Bronchial epithelial cell (primary cell): ENCODE measurements at regions not wholly inside any gene's neighbourhood (a gene's known extent, or its start where the extent isn't known, plus 50 kb on each side); places are given as distances from the start of the nearest gene placed in this dataset.
"Not testable (repeated sequence)": the region's sequence is repeated elsewhere in the genome, so short reads cannot be mapped to it uniquely, and the experiment has no call there.

ENCODE experiments used
- DNase-seq: peaks from one replicate; pipeline ENCODE4 v3.0.0-alpha.2; 2010; ENCODE audit warnings: low read depth
- FAIRE-seq: peaks from 2 replicates; lab custom pipeline; 2011; peaks lifted over from hg19 to GRCh38; lab: Jason Lieb, UNC
- H3K27me3 ChIP-seq: 2 replicates; pipeline ENCODE4 v1.5.1; 2011; ENCODE audit warnings: low read length; ENCODE audit not compliant: control insufficient read depth, insufficient read depth
- H3K36me3 ChIP-seq: 2 replicates; pipeline ENCODE4 v1.5.1; 2011; ENCODE audit warnings: low read length; ENCODE audit not compliant: control insufficient read depth, insufficient read depth
- H3K4me3 ChIP-seq: 2 replicates; pipeline ENCODE4 v1.5.1; 2011; ENCODE audit warnings: mild to moderate bottlenecking, low read depth, low read length, control low read depth
- TF ChIP-seq, protein P1 (sequence below): IDR thresholded peaks from 2 replicates; pipeline ENCODE4 v1.5.1; 2011; ENCODE audit warnings: mild to moderate bottlenecking, moderate library complexity, low read length, control low read depth, inconsistent platforms; ENCODE audit not compliant: insufficient read depth, severe bottlenecking

DNA sequence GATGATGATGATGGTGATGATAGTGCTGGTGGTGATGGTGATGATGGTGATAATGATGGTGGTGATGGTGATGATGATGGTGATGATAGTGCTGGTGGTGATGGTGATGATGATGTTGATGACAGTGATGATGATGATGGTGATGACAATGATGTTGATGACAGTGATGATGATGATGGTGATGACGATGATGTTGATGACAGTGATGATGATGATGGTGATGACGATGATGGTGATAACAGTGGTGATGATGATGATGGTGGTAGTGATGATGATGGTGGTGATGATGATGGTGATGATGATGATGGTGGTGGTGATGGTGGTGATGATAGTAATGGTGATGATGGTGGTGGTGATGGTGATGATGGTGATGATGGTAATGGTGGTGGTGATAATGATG is 80.1 kb upstream of the MXRA5 start:
- H3K4me3 ChIP-seq = no peak overlapping the region
- H3K27me3 ChIP-seq = no peaks in the 10 kb centered on the region
- no peak for DNase-seq
- FAIRE-seq = peak; percentile 95
- H3K36me3 ChIP-seq = no peaks in the 10 kb centered on the region
- TF ChIP-seq, protein P1, sequence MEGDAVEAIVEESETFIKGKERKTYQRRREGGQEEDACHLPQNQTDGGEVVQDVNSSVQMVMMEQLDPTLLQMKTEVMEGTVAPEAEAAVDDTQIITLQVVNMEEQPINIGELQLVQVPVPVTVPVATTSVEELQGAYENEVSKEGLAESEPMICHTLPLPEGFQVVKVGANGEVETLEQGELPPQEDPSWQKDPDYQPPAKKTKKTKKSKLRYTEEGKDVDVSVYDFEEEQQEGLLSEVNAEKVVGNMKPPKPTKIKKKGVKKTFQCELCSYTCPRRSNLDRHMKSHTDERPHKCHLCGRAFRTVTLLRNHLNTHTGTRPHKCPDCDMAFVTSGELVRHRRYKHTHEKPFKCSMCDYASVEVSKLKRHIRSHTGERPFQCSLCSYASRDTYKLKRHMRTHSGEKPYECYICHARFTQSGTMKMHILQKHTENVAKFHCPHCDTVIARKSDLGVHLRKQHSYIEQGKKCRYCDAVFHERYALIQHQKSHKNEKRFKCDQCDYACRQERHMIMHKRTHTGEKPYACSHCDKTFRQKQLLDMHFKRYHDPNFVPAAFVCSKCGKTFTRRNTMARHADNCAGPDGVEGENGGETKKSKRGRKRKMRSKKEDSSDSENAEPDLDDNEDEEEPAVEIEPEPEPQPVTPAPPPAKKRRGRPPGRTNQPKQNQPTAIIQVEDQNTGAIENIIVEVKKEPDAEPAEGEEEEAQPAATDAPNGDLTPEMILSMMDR = no peak

DNA sequence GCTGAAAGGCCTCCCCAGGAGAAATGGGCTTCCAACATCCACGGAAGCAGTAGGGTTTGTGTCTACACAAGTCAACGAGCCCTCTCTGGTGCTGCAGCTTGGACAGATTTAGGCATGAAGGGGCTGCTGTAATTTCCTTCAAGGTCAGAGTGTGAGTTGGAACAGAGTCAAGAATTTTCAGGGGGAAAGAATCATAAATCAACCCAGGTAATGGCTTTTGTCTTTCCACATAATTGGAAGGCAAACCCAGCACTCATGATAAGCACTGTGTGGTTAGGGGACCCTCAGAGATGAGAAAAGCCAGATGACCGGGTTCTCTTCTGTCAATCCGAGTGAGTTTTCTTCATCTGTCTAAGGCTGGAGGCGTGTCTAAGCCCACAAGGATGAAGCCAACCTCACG is 78.6 kb upstream of the MXRA5 start:
- no peak for DNase-seq
- Histone ChIP-seq H3K4me3 (no peak overlapping the region), H3K36me3 (no peaks in the 10 kb centered on the region), H3K27me3 (no peaks in the 10 kb centered on the region)
- TF ChIP-seq, protein P1 = no peak
- FAIRE-seq = no peak

DNA sequence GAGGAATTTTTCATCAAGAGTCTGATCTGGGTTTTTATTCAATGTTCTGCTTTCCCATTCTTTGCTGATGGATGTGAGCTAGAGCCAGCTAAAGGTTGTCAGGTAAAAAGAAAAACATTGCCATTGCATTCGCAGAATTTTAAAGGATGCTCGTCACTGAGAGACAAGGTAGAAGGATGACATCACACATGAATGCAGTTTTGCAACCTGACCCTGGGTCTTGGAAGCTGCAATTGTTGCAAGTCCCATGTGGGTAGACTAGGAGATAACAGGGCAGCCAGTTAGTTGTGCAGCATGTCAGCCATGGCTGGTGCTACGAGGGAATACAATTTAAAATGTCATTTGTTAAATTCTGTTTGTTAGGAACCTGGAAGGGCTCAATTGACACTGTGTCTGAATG is 73.9 kb upstream of the MXRA5 start:
- no peak for FAIRE-seq
- no peaks in the 10 kb centered on the region for H3K36me3 ChIP-seq
- no peaks in the 10 kb centered on the region for H3K27me3 ChIP-seq
- no peak for DNase-seq
- TF ChIP-seq, protein P1 = no peak
- H3K4me3 ChIP-seq = no peak overlapping the region

DNA sequence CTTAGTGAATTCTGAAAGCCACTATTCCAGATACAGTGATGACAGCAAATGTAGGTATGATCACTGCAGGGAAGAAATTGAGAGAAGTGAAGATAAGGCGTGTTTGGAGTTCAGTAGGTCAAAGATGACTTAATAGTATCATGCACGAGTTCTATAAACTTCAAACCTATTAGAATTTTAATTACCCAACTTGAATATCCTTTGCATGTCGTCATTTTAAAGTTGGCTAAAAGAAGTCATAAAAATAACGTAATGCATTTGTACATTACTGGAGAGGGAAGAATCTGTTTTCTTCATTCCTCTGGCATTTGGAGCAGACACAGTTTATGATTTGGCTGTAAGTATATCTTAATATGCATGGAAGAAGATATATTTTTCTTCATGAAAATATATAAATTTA is 68.6 kb upstream of the MXRA5 start:
- TF ChIP-seq, protein P1 = no peak
- Histone ChIP-seq H3K36me3 (no peaks in the 10 kb centered on the region), H3K27me3 (no peaks in the 10 kb centered on the region), H3K4me3 (no peak overlapping the region)
- DNase-seq (no peak), FAIRE-seq (no peak)

DNA sequence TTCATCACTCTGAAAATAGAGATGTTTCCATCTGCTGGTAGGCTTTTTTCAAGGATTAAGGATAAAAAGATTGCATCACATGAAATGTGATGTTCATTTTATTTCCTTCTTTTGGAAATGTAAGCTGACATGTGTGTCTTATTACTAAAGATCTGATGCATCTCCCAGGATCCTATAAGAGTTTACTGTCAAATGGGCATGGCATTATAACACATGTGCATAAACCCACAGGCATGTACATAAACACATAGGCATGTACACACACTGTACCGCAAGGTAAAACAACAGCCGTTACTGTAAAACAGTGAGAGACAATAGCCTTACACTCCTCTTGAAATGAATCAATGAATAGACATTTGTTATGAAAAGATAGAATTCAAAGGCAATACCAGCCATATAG is 65.2 kb upstream of the MXRA5 start:
- not testable (repeated sequence) for H3K4me3 ChIP-seq, H3K36me3 ChIP-seq, DNase-seq, H3K27me3 ChIP-seq, FAIRE-seq

DNA sequence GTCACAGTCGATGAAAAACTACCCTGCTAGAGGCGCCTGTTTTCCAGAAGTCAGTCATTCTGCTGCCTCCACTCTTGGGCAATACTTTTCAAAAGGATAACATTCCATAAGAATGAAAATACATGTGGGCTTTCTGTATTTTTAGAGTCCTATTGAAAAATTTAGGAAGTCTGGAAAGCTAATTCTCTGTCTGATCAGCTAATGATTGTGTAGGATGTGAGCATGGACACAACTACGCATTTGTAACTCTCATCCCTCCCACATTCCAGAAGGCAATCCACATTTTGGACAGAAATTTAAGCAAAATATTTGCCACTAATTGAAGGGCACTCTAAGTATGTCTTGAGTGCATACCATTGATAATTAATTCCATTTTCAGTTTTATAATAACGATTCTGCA is 63.5 kb upstream of the MXRA5 start:
- H3K4me3 ChIP-seq, DNase-seq, H3K27me3 ChIP-seq, H3K36me3 ChIP-seq, FAIRE-seq: not testable (repeated sequence)

DNA sequence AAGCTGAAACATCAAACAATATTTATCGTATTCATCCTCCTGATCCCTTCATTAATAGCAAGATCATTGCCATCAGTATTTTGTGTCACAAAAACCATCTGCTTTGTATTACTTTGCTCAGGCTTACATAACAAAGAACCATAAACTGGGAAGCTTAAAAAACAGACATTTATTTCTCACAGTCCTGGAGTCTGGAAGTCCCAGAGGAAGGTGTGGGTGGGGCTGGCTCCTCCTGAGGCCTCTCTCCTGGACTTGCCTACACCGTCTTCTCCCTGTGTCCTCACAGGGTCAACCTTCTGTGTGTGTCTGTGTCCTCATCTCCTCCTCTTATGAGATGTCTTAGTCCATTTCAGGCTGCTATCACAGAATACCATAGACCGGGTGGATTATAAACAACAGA is 61.3 kb upstream of the MXRA5 start:
- Histone ChIP-seq H3K27me3 (no peaks in the 10 kb centered on the region), H3K4me3 (no peak overlapping the region), H3K36me3 (no peaks in the 10 kb centered on the region)
- FAIRE-seq (no peak), DNase-seq (no peak)
- TF ChIP-seq, protein P1 = no peak
